IMR-90 (cell line): ENCODE measurements at regions not wholly inside any gene's neighbourhood (a gene's known extent, or its start where the extent isn't known, plus 50 kb on each side); places are given as distances from the start of the nearest gene placed in this dataset.

Experiments
- BHLHE40 ChIP-seq: fragments of 150-350 bp; IDR thresholded peaks from 2 replicates; pipeline ENCODE4 v1.6.1; 2016; ENCODE audit warnings: mild to moderate bottlenecking, low read depth, low read length
- CEBPB ChIP-seq: IDR thresholded peaks from 2 replicates; pipeline ENCODE4 v1.6.1; 2012; ENCODE audit warnings: low read depth, low read length, improper control_type of control experiment
- CTCF ChIP-seq: conservative IDR thresholded peaks from 2 replicates; pipeline ENCODE4 v1.5.1; 2012; ENCODE audit warnings: mild to moderate bottlenecking, low read depth, low read length, improper control_type of control experiment
- ELK1 ChIP-seq: fragments of 150-350 bp; IDR thresholded peaks from 2 replicates; pipeline ENCODE4 v1.6.1; 2016; ENCODE audit warnings: low read depth, mild to moderate bottlenecking, low read length, moderate library complexity, borderline replicate concordance
- MAZ ChIP-seq: IDR thresholded peaks from 2 replicates; pipeline ENCODE4 v1.6.1; 2012; ENCODE audit warnings: low read depth, mild to moderate bottlenecking, low read length, improper control_type of control experiment, moderate library complexity, borderline replicate concordance
- POLR2A ChIP-seq: IDR thresholded peaks from 2 replicates; pipeline ENCODE4 v1.6.1; 2012; ENCODE audit warnings: mild to moderate bottlenecking, low read depth, low read length
- RAD21 ChIP-seq: IDR thresholded peaks from 2 replicates; pipeline ENCODE4 v1.6.1; 2012; ENCODE audit warnings: low read length, improper control_type of control experiment
- USF2 ChIP-seq: fragments of 150-350 bp; IDR thresholded peaks from 2 replicates; pipeline ENCODE4 v1.6.1; 2017; ENCODE audit warnings: mild to moderate bottlenecking, antibody characterized with exemption, low read length, low read depth

GRCh38 chr10:34940436-34940835, 125.3 kb upstream of the PARD3 start:
- TF ChIP-seq CTCF, result no peak
- no peak for TF ChIP-seq USF2
- TF ChIP-seq POLR2A, result no peak
- no peak for TF ChIP-seq CEBPB
- TF ChIP-seq MAZ, result no peak
- no peak for TF ChIP-seq ELK1
- no peak for TF ChIP-seq RAD21
- no peak for TF ChIP-seq BHLHE40
